GM06990 (cell line): ENCODE measurements at regions not wholly inside any gene's neighbourhood (a gene's known extent, or its start where the extent isn't known, plus 50 kb on each side); places are given as distances from the start of the nearest gene placed in this dataset.

Experiments used
- DNase-seq: peaks from one replicate; pipeline ENCODE4 v3.0.0-alpha.2; 2011; ENCODE audit not compliant: insufficient read length; ENCODE audit errors: extremely low read depth
- H3K27me3 ChIP-seq: replicated peaks from 2 replicates; pipeline ENCODE4 v1.6.0; 2011; ENCODE audit warnings: low read length; ENCODE audit not compliant: control insufficient read depth, insufficient read depth
- H3K36me3 ChIP-seq: 2 replicates; pipeline ENCODE4 v1.5.1; 2011; ENCODE audit warnings: low read length; ENCODE audit not compliant: control insufficient read depth, insufficient read depth
- H3K4me3 ChIP-seq: replicated peaks from 2 replicates; pipeline ENCODE4 v1.5.1; 2011; ENCODE audit warnings: low read depth, mild to moderate bottlenecking, control low read depth, low read length
- CTCF ChIP-seq: IDR thresholded peaks from 2 replicates; pipeline ENCODE4 v1.5.1; 2011; ENCODE audit warnings: low read length, control low read depth, mild to moderate bottlenecking, inconsistent platforms; ENCODE audit not compliant: insufficient read depth, poor library complexity, severe bottlenecking

- Histone ChIP-seq H3K27me3 (no peaks in the 10 kb centered on the region), H3K4me3 (no peak overlapping the region), H3K36me3 (no peaks in the 10 kb centered on the region)
- DNase-seq = no peak
- no peak for TF ChIP-seq CTCF
These were observed 367.2 kb downstream of the ZFHX3 start for GRCh38 chr16:72680732-72681131.

- no peak for DNase-seq
- Histone ChIP-seq H3K4me3 (no peak overlapping the region), H3K27me3 (no peaks in the 10 kb centered on the region), H3K36me3 (no peaks in the 10 kb centered on the region)
- TF ChIP-seq CTCF = no peak
These were observed 368.1 kb downstream of the ZFHX3 start for GRCh38 chr16:72679856-72680255.

- no peak for DNase-seq
- H3K27me3 ChIP-seq = no peaks in the 10 kb centered on the region
- no peak for TF ChIP-seq CTCF
- no peak overlapping the region for H3K4me3 ChIP-seq
- no peaks in the 10 kb centered on the region for H3K36me3 ChIP-seq
These were observed 370.1 kb downstream of the ZFHX3 start for GRCh38 chr16:72677662-72678447.

GRCh38 chr16:72673118-72673517 is 374.8 kb downstream of the ZFHX3 start:
- no peak for TF ChIP-seq CTCF
- H3K4me3 ChIP-seq = no peak overlapping the region
- no peak for DNase-seq

GRCh38 chr16:72666267-72666666 is 381.7 kb downstream of the ZFHX3 start:
- Histone ChIP-seq H3K4me3 (no peak overlapping the region), H3K36me3 (no peaks in the 10 kb centered on the region), H3K27me3 (no peaks in the 10 kb centered on the region)
- no peak for TF ChIP-seq CTCF
- no peak for DNase-seq

More at GRCh38 chr16:72673118-72673517, 374.8 kb downstream of the ZFHX3 start:
- Histone ChIP-seq H3K27me3 (no peaks in the 10 kb centered on the region), H3K36me3 (no peaks in the 10 kb centered on the region)
